ENCODE measurements at regions not wholly inside any gene's neighbourhood (a gene's known extent, or its start where the extent isn't known, plus 50 kb on each side); places are given as distances from the start of the nearest gene placed in this dataset.

GRCh38 chr16:79795556-79795955 is 195.0 kb upstream of the MAF start:
- Histone ChIP-seq H3K4me1 (peaks cover 0 to 26% (median 4%) of the 10 kb centered on the region in 4 donors), H3K27ac (no peak overlapping the region), H3K4me3 (no peak overlapping the region), H3K9me3 (no peaks in the 10 kb centered on the region), H3K27me3 (no peaks in the 10 kb centered on the region), H3K36me3 (no peaks in the 10 kb centered on the region)
- 87 to 88% methylated on average over 4 of the region's 4 CpGs for WGBS, 2 donors
- no peak for DNase-seq
- no peak for TF ChIP-seq EP300 (IDR thresholded peaks at IDR 0.05)
- no peak for TF ChIP-seq POLR2AphosphoS5 (IDR thresholded peaks at IDR 0.05)
- intact Hi-C loops (cut with DNase I) = no loop called here

GRCh38 chr16:79794941-79795340 is 194.4 kb upstream of the MAF start:
- no peaks in the 10 kb centered on the region for H3K36me3 ChIP-seq
- no peaks in the 10 kb centered on the region for H3K9me3 ChIP-seq
- no peak for DNase-seq
- intact Hi-C loops (cut with DNase I) = no loop called here
- H3K27ac ChIP-seq = no peak overlapping the region
- H3K27me3 ChIP-seq = no peaks in the 10 kb centered on the region
- no peak for TF ChIP-seq CTCF (IDR thresholded peaks at IDR 0.05)
- TF ChIP-seq POLR2A (IDR thresholded peaks at IDR 0.05) = no peak
- TF ChIP-seq EP300 (IDR thresholded peaks at IDR 0.05) = no peak
- TF ChIP-seq POLR2AphosphoS5 (IDR thresholded peaks at IDR 0.05) = no peak
- H3K4me3 ChIP-seq = no peak overlapping the region
- 84 to 88% methylated on average over 8 of the region's 8 CpGs for WGBS, 2 donors
- peaks cover 0 to 26% (median 4%) of the 10 kb centered on the region in 4 donors for H3K4me1 ChIP-seq

- no peak for DNase-seq
- H3K27me3 ChIP-seq = no peaks in the 10 kb centered on the region
- intact Hi-C loops (cut with DNase I) = no loop called here
- TF ChIP-seq CTCF (IDR thresholded peaks at IDR 0.05) (no peak), POLR2A (IDR thresholded peaks at IDR 0.05) (no peak), POLR2AphosphoS5 (IDR thresholded peaks at IDR 0.05) (peak in 2 of 4 donors; percentile 38 to 44), EP300 (IDR thresholded peaks at IDR 0.05) (no peak)
- no peak overlapping the region for H3K4me3 ChIP-seq
- H3K4me1 ChIP-seq = peaks cover 0 to 26% (median 4%) of the 10 kb centered on the region in 4 donors
- WGBS, 2 donors = 74 to 79% methylated on average over 10 of the region's 10 CpGs
- no peaks in the 10 kb centered on the region for H3K9me3 ChIP-seq
- peak overlapping the region in 1 of 4 donors; percentile 12 for H3K27ac ChIP-seq
- H3K36me3 ChIP-seq = no peaks in the 10 kb centered on the region
Observed at GRCh38 chr16:79792664-79793351, 192.3 kb upstream of the MAF start.

- TF ChIP-seq POLR2AphosphoS5 (IDR thresholded peaks at IDR 0.05) (no peak), POLR2A (IDR thresholded peaks at IDR 0.05) (no peak), EP300 (IDR thresholded peaks at IDR 0.05) (no peak), CTCF (IDR thresholded peaks at IDR 0.05) (no peak)
- Histone ChIP-seq H3K4me1 (peaks cover 0 to 26% (median 4%) of the 10 kb centered on the region in 4 donors), H3K27me3 (no peaks in the 10 kb centered on the region), H3K9me3 (no peaks in the 10 kb centered on the region), H3K27ac (peak overlapping the region in 1 of 4 donors; percentile 12), H3K4me3 (no peak overlapping the region), H3K36me3 (no peaks in the 10 kb centered on the region)
- intact Hi-C loops (cut with DNase I) = no loop called here
- no peak for DNase-seq
- 85 to 86% methylated on average over 6 of the region's 6 CpGs for WGBS, 2 donors
Observed at GRCh38 chr16:79792076-79792475, 191.5 kb upstream of the MAF start.

- intact Hi-C loops (cut with DNase I) = no loop called here
- 79 to 86% methylated on average over 6 of the region's 6 CpGs for WGBS, 2 donors
- no peak overlapping the region for H3K4me3 ChIP-seq
- no peaks in the 10 kb centered on the region for H3K36me3 ChIP-seq
- DNase-seq = no peak
- H3K9me3 ChIP-seq = no peaks in the 10 kb centered on the region
- H3K4me1 ChIP-seq = peaks cover 0 to 26% (median 4%) of the 10 kb centered on the region in 4 donors
- no peak for TF ChIP-seq POLR2A (IDR thresholded peaks at IDR 0.05)
- H3K27ac ChIP-seq = no peak overlapping the region
- no peaks in the 10 kb centered on the region for H3K27me3 ChIP-seq
Observed at GRCh38 chr16:79790854-79791253, 190.3 kb upstream of the MAF start.

GRCh38 chr16:79788949-79789348 is 188.4 kb upstream of the MAF start:
- no peak overlapping the region for H3K4me3 ChIP-seq
- no peaks in the 10 kb centered on the region for H3K36me3 ChIP-seq
- no peak overlapping the region for H3K27ac ChIP-seq
- no peak for DNase-seq
- TF ChIP-seq POLR2A (IDR thresholded peaks at IDR 0.05) (no peak), EP300 (IDR thresholded peaks at IDR 0.05) (no peak), POLR2AphosphoS5 (IDR thresholded peaks at IDR 0.05) (no peak)
- H3K9me3 ChIP-seq = no peaks in the 10 kb centered on the region
- 70 to 77% methylated on average over 5 of the region's 5 CpGs for WGBS, 2 donors
- intact Hi-C loops (cut with DNase I) = no loop called here
- peaks cover 0 to 14% (median 4%) of the 10 kb centered on the region in 4 donors for H3K4me1 ChIP-seq
- no peaks in the 10 kb centered on the region for H3K27me3 ChIP-seq
